Heart right ventricle (tissue), 16 donors: ENCODE measurements at regions not wholly inside any gene's neighbourhood (a gene's known extent, or its start where the extent isn't known, plus 50 kb on each side); places are given as distances from the start of the nearest gene placed in this dataset.

ENCODE experiments used
- ATAC-seq, 8 donors: fragments of 200-7000 bp; cut with Tn5 transposase; one replicate each; pipeline ENCODE4 v1.9.1; 2020; ENCODE audit warnings: mild to moderate bottlenecking in 8 of 8, moderate library complexity in 8 of 8, moderate number of reproducible peaks in 1 of 8
- DNase-seq, 2 donors: peaks; one replicate each; pipeline ENCODE4 v3.0.0-alpha.2; 2020
- H3K27ac ChIP-seq, 10 donors: fragments of 200-600 bp; sonication (generic) in 2 of 10; one replicate each; pipeline versions ENCODE4 v1.5.0 to v1.8.0; 2020 to 2022; ENCODE audit warnings: mild to moderate bottlenecking in 3 of 10
- H3K27me3 ChIP-seq, 7 donors: fragments of 200-600 bp; one replicate each; pipeline ENCODE4 v1.8.0; 2021 to 2022; ENCODE audit warnings: mild to moderate bottlenecking in 2 of 7
- H3K36me3 ChIP-seq, 9 donors: fragments of 200-600 bp; sonication (generic) in 1 of 9; one replicate each; pipeline versions ENCODE4 v1.5.0 to v1.8.0; 2020 to 2022; ENCODE audit warnings: mild to moderate bottlenecking in 2 of 9
- H3K4me1 ChIP-seq, 9 donors: fragments of 200-600 bp; sonication (generic) in 1 of 9; one replicate each; pipeline versions ENCODE4 v1.5.0 to v1.8.0; 2020 to 2022; ENCODE audit warnings: mild to moderate bottlenecking in 4 of 9
- H3K4me3 ChIP-seq, 10 donors: fragments of 200-600 bp; sonication (generic) in 2 of 10; one replicate each; pipeline versions ENCODE4 v1.5.0 to v1.8.0; 2020 to 2022; ENCODE audit warnings: mild to moderate bottlenecking in 7 of 10, moderate library complexity in 2 of 10
- H3K9me3 ChIP-seq, 11 donors: fragments of 200-600 bp in 10 of 11; sonication (generic) in 2 of 11; one replicate each; pipeline versions ENCODE4 v1.5.0 to v1.8.0; 2013 to 2022; ENCODE audit warnings: mild to moderate bottlenecking in 2 of 11, control low read depth in 1 of 11, moderate library complexity in 1 of 11
- CTCF ChIP-seq, 9 donors: fragments of 200-600 bp; sonication (generic) in 2 of 9; IDR thresholded peaks; one replicate each; pipeline versions ENCODE4 v1.5.0 to v1.8.0; 2021 to 2022; ENCODE audit warnings: antibody characterized with exemption in 9 of 9, mild to moderate bottlenecking in 5 of 9, moderate library complexity in 1 of 9
- WGBS, 2 donors: extraction: QIAGEN DNeasy Blood & Tissue Kit; methylation state at CpG; one replicate each; pipeline ENCODE4 v1.1.7; 2013; ENCODE audit warnings: inconsistent platforms in 1 of 2; 5-methylcytosine and 5-hydroxymethylcytosine counted together
- intact Hi-C, 10 donors: fragments of 100-400 bp; cut with DNase I; formaldehyde crosslinking; loops; one replicate each; pipeline versions ENCODE4 v1.11.1 to v1.14.2; 2022
- donor health status: Arrhythmogenic right ventricular cardiomyopathy.
- donor health status: ischemic (EF 13 %, LVEDD 7.1; RV severe dilation, severe dysfunction).
- donor health status: healthy with polysubstance abuse.
- donor health status: DM: no; HTN: yes; CAD: no.
- donor health status: DM: no; HTN: no; CAD: no.
- donor health status: ischemic (EF 25% LVEDD 6.9; RV normal size, moderate dysfunction).
- donor health status: ischemic (EF 25% LVEDD 5.7; RV mildly dilated, moderate dysfunction).
- donor health status: healthy.
- donor health status: DM: yes; HTN: yes; CAD: no.
- donor health status: Ischemic cardiomyopathy.
- donor health status: ischemic (EF 35%, LVEDD 5.7; RV mildly dilated, moderate dysfunction).
- donor health status: nonischemic (EF 11% LVEDD 7.7; RV severe dilation, severe dysfunction).
- donor health status: DM: yes; HTN: yes; CAD: no.
- donor health status: PGD.
- donor health status: ischemic (EF 29% LVEDD 5.4; RV normal size, mild dysfunction).
- donor health status: nonischemic (EF 23%, LVEDD 6.1; RV moderate dilation, normal function).

DNA sequence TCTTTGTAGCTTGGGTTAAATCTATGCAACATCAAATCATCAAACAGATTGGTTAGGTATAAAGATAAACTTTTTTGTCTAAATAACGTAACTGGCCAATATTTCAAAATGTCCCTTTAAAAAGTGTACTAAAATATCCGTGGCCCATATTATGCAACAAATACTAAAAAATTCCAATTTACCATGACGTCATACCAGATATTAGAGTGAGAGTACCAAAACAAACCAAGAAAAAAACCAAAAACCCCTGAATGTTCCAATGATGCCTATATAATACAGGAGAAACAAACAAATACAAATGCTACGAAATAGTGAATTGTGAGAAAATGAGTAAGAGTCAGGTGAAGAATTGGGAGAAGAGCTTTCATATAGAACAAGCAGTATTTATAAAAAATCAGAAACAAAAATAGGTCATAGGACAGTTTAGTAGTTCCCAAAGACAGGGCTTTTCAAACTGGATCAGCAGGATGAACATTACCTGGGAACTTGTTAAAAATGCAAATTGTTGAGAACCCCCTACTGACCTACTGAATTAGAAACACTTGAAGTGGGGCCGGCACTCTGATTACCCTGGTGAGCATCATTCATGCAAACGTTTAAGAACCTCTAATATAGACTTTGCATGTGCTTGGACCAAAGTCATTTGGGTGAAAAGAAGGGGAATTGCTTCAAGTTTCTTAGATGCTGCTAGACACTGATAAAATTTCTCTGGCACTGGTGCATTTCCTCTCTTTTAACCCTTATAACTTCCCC lies 753.7 kb downstream of the DSC3 start:
- DNase-seq (no peak), ATAC-seq (no peak)
- intact Hi-C loops: loop anchor here in 1 of 10 donors (5.0 to 10.0 kb wide), 2 partner anchors 37 to 674 kb away; no protein-coding TSS in a partner anchor

GRCh38 chr18:30280861-30281470 lies 761.6 kb downstream of the DSC3 start:
- 43 to 48% methylated on average over 5 of the region's 5 CpGs for WGBS, 2 donors
- Histone ChIP-seq H3K27ac (no peak overlapping the region), H3K36me3 (no peaks in the 10 kb centered on the region), H3K4me1 (no peaks in the 10 kb centered on the region), H3K4me3 (no peak overlapping the region), H3K27me3 (no peaks in the 10 kb centered on the region), H3K9me3 (no peaks in the 10 kb centered on the region)
- ATAC-seq: no peak
- TF ChIP-seq CTCF (IDR thresholded peaks at IDR 0.05): peak; percentile 12 to 67 (median 58)
- intact Hi-C loops: loop anchor here in 2 of 10 donors (5.0 to 10.0 kb wide), 2 partner anchors 404 to 666 kb away; no protein-coding TSS in a partner anchor
- DNase-seq: peak in 1 of 2 donors; percentile 4

More for the DNA sequence above, 753.7 kb downstream of the DSC3 start:
- TF ChIP-seq CTCF (IDR thresholded peaks at IDR 0.05): no peak
- 49 to 57% methylated on average over 6 of the region's 6 CpGs for WGBS, 2 donors
- Histone ChIP-seq H3K4me3 (no peak overlapping the region), H3K36me3 (no peaks in the 10 kb centered on the region), H3K4me1 (no peaks in the 10 kb centered on the region), H3K9me3 (no peaks in the 10 kb centered on the region), H3K27ac (no peak overlapping the region), H3K27me3 (no peaks in the 10 kb centered on the region)

DNA sequence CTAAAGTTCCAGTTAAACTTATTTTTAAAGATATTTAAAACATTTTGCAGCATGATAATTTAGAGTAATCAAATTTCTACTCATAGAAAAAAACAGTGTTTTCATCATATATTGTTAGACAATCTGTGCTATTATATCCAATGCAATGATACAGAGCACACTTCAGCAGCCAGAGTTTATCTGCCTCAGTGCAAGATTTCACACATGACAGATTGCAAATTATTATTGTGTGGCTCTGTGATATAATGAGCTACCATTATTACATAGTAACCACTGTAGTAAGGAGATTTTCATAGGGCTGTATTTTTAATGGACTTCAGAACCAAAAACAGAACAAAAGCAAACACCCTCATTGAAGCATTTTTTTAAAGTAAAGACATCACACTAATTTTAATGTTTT lies 762.4 kb downstream of the DSC3 start:
- Histone ChIP-seq H3K27ac (no peak overlapping the region), H3K4me1 (no peaks in the 10 kb centered on the region), H3K27me3 (no peaks in the 10 kb centered on the region), H3K36me3 (no peaks in the 10 kb centered on the region), H3K4me3 (no peak overlapping the region), H3K9me3 (no peaks in the 10 kb centered on the region)
- ATAC-seq: no peak
- DNase-seq: no peak
- no peak for TF ChIP-seq CTCF (IDR thresholded peaks at IDR 0.05)
- intact Hi-C loops: loop anchor here in 2 of 10 donors (5.0 to 10.0 kb wide), 2 partner anchors 403 to 665 kb away; no protein-coding TSS in a partner anchor

- Histone ChIP-seq H3K27me3 (no peaks in the 10 kb centered on the region), H3K4me3 (no peak overlapping the region), H3K36me3 (no peaks in the 10 kb centered on the region), H3K9me3 (no peaks in the 10 kb centered on the region), H3K27ac (no peak overlapping the region), H3K4me1 (no peaks in the 10 kb centered on the region)
- no peak for DNase-seq
- TF ChIP-seq CTCF (IDR thresholded peaks at IDR 0.05): no peak
- intact Hi-C loops: loop anchor here in 1 of 10 donors (10.0 kb wide), 1 partner anchor 1313 kb away; no protein-coding TSS in a partner anchor
- ATAC-seq: no peak
- 78 to 95% methylated on average over 1 of the region's 1 CpG for WGBS, 2 donors
These were observed 764.9 kb downstream of the DSC3 start for GRCh38 chr18:30277676-30278075.
